ENCODE measurements at regions not wholly inside any gene's neighbourhood (a gene's known extent, or its start where the extent isn't known, plus 50 kb on each side); places are given as distances from the start of the nearest gene placed in this dataset.
"Not testable (repeated sequence)": the region's sequence is repeated elsewhere in the genome, so short reads cannot be mapped to it uniquely, and the experiment has no call there.

GRCh38 chr12:74665690-74666089 lies 128.1 kb downstream of the ATXN7L3B start:
- TF ChIP-seq, protein P1, sequence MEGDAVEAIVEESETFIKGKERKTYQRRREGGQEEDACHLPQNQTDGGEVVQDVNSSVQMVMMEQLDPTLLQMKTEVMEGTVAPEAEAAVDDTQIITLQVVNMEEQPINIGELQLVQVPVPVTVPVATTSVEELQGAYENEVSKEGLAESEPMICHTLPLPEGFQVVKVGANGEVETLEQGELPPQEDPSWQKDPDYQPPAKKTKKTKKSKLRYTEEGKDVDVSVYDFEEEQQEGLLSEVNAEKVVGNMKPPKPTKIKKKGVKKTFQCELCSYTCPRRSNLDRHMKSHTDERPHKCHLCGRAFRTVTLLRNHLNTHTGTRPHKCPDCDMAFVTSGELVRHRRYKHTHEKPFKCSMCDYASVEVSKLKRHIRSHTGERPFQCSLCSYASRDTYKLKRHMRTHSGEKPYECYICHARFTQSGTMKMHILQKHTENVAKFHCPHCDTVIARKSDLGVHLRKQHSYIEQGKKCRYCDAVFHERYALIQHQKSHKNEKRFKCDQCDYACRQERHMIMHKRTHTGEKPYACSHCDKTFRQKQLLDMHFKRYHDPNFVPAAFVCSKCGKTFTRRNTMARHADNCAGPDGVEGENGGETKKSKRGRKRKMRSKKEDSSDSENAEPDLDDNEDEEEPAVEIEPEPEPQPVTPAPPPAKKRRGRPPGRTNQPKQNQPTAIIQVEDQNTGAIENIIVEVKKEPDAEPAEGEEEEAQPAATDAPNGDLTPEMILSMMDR (IDR thresholded peaks at IDR 0.05; ENCODE audit: low read depth, low read length), result no peak
- DNase-seq (ENCODE audit: low read depth in 2 of 2), result no peak
- H3K4me3 ChIP-seq (replicated peaks in 1 of 2; ENCODE audit: low read depth in 2 of 2, low read length in 2 of 2), result no peak overlapping the region

- H3K4me3 ChIP-seq (replicated peaks in 1 of 2; ENCODE audit: low read depth in 2 of 2, low read length in 2 of 2), result no peak overlapping the region
- TF ChIP-seq, protein P1 (IDR thresholded peaks at IDR 0.05; ENCODE audit: low read depth, low read length), result no peak
- DNase-seq (ENCODE audit: low read depth in 2 of 2), result no peak
These were observed 133.8 kb downstream of the ATXN7L3B start for GRCh38 chr12:74671421-74671820.

- not testable (repeated sequence) for H3K4me3 ChIP-seq (replicated peaks in 1 of 2; ENCODE audit: low read depth in 2 of 2, low read length in 2 of 2); DNase-seq (ENCODE audit: low read depth in 2 of 2)
These were observed 139.3 kb downstream of the ATXN7L3B start for GRCh38 chr12:74676955-74677354.

- DNase-seq (ENCODE audit: low read depth in 2 of 2), result no peak
- H3K4me3 ChIP-seq (replicated peaks in 1 of 2; ENCODE audit: low read depth in 2 of 2, low read length in 2 of 2), result no peak overlapping the region
- TF ChIP-seq, protein P1 (IDR thresholded peaks at IDR 0.05; ENCODE audit: low read depth, low read length), result no peak
These were observed 147.8 kb downstream of the ATXN7L3B start for GRCh38 chr12:74685385-74685784.

GRCh38 chr12:74689071-74689655 lies 151.5 kb downstream of the ATXN7L3B start:
- H3K4me3 ChIP-seq (replicated peaks in 1 of 2; ENCODE audit: low read depth in 2 of 2, low read length in 2 of 2), result no peak overlapping the region
- peak; percentile 72 to 79 for DNase-seq (ENCODE audit: low read depth in 2 of 2)
- TF ChIP-seq, protein P1 (IDR thresholded peaks at IDR 0.05; ENCODE audit: low read depth, low read length), result peak; percentile 55

DNA sequence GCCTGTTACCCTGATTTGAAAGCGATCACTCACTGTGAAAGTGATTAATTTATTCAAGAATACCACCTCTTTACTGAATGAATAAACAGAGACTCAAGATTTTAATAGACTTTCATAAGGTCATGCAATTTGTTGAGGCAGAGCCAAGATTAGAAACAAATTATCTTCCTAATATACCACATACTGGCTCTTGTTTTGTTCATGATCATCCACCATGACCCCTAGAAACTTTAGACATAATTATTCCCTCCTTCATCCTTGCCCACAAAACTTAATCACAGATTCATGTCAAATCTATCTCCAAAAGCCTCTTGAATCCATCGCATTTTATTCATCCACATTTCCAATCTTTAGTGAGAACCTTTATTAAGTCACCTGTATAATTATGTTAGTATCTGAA lies 152.3 kb downstream of the ATXN7L3B start:
- DNase-seq (ENCODE audit: low read depth in 2 of 2), result no peak
- TF ChIP-seq, protein P1 (IDR thresholded peaks at IDR 0.05; ENCODE audit: low read depth, low read length), result no peak
- H3K4me3 ChIP-seq (replicated peaks in 1 of 2; ENCODE audit: low read depth in 2 of 2, low read length in 2 of 2), result no peak overlapping the region

DNA sequence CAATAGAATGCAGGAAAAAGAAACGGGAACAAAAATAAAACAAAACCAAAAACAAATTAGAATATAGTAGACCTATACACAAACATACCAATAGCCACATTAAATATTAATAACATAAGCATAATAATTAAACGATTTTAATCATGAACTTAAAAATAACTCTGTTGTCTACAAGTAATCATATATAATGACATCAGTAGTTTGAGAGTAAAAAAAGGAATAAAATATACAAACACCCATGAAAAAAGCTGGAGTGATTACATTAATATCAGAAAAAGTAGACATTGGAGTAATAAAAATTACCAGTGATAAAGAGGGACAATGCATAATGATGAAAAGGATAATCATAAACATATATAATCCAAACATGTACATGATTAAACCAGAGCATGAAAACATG lies 181.8 kb downstream of the ATXN7L3B start:
- TF ChIP-seq, protein P1 (IDR thresholded peaks at IDR 0.05; ENCODE audit: low read depth, low read length), result no peak
- H3K4me3 ChIP-seq (replicated peaks in 1 of 2; ENCODE audit: low read depth in 2 of 2, low read length in 2 of 2), result no peak overlapping the region
- DNase-seq (ENCODE audit: low read depth in 2 of 2), result no peak
